ENCODE measurements at regions not wholly inside any gene's neighbourhood (a gene's known extent, or its start where the extent isn't known, plus 50 kb on each side); places are given as distances from the start of the nearest gene placed in this dataset.

DNA sequence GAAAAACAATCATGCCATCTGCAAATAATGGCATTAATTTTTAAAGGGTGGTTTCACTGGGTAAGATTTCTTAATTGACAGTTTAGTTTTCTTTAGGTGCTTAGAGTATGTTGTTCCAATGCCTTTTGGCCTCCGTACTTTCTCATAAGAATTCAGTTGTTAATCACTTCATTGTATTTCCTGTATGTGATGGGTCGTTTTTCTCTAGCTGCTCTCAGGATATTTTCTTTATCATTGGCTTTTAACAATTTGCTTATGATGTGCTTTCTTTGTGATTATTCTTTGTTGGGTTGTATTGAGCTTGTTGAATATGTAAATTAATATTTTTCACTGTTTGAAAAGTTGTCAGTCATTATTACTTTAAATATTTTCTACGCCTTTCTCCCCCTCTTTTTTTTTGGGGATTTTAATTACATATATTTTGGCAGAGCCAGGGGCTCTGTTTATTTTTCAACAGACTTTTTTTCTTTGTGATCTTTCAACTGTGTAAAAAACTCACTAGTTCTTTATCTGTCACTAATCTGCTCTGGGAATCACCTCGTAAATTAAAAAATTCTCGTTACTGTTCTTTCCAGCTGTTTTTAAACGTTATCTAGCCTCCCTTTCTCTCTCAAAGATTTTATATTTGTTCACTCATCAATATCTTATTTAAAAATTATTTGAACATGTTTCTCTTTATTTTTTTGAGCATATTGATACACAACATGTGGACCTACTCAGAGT lies 56.2 kb upstream of the IL1R1 start:
- no peak for DNase-seq
- Mint-ChIP-seq H3K9me3 (ENCODE audit: insufficient read depth) (peaks cover 5% of the 10 kb centered on the region), H3K4me1 (peaks cover 15% of the 10 kb centered on the region), H3K4me3 (no peak overlapping the region), H3K27me3 (peaks cover 37% of the 10 kb centered on the region), H3K27ac (no peak overlapping the region)
- Histone ChIP-seq H3K4me2 (replicated peaks; ENCODE audit: low read depth, low read length, poor library complexity, severe bottlenecking) (no peak overlapping the region), H3K9me3 (ENCODE audit: control extremely low read depth in 1 of 3, control insufficient read depth in 2 of 3, insufficient read depth in 1 of 3, low read length in 2 of 3) (peaks cover 5 to 6% (median 6%) of the 10 kb centered on the region in 3 donors), H3K27me3 (replicated peaks in 1 of 4; ENCODE audit: control extremely low read depth in 1 of 4, control insufficient read depth in 3 of 4, insufficient read depth in 4 of 4, low read length in 3 of 4) (peaks cover 0 to 3% (median 0%) of the 10 kb centered on the region in 4 experiments), H3K36me3 (replicated peaks in 1 of 2; ENCODE audit: control extremely low read depth in 1 of 2, control insufficient read depth in 1 of 2, extremely low read depth in 1 of 2, insufficient read depth in 2 of 2, low read length in 1 of 2) (no peaks in the 10 kb centered on the region), H4K20me1 (ENCODE audit: control insufficient read depth, insufficient read depth, low read length, poor library complexity, severe bottlenecking) (no peaks in the 10 kb centered on the region), H3K79me2 (ENCODE audit: control insufficient read depth, insufficient read depth, low read length) (no peaks in the 10 kb centered on the region), H3K9ac (ENCODE audit: low read length) (no peak overlapping the region), H3K4me1 (ENCODE audit: control insufficient read depth in 2 of 2, insufficient read depth in 2 of 2, low read length in 2 of 2) (peaks cover 9 to 16% of the 10 kb centered on the region in 2 donors), H3K4me3 (ENCODE audit: control extremely low read depth in 1 of 5, extremely low read depth in 1 of 5, insufficient read depth in 1 of 5, low read depth in 2 of 5, low read length in 4 of 5) (no peak overlapping the region), H3K27ac (ENCODE audit: low read length in 2 of 2) (no peak overlapping the region), H2AFZ (ENCODE audit: insufficient read depth, low read depth, low read length, poor library complexity, severe bottlenecking) (no peak overlapping the region)
- ATAC-seq (ENCODE audit: low read depth): no peak
- TF ChIP-seq, protein P1, sequence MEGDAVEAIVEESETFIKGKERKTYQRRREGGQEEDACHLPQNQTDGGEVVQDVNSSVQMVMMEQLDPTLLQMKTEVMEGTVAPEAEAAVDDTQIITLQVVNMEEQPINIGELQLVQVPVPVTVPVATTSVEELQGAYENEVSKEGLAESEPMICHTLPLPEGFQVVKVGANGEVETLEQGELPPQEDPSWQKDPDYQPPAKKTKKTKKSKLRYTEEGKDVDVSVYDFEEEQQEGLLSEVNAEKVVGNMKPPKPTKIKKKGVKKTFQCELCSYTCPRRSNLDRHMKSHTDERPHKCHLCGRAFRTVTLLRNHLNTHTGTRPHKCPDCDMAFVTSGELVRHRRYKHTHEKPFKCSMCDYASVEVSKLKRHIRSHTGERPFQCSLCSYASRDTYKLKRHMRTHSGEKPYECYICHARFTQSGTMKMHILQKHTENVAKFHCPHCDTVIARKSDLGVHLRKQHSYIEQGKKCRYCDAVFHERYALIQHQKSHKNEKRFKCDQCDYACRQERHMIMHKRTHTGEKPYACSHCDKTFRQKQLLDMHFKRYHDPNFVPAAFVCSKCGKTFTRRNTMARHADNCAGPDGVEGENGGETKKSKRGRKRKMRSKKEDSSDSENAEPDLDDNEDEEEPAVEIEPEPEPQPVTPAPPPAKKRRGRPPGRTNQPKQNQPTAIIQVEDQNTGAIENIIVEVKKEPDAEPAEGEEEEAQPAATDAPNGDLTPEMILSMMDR (IDR thresholded peaks at IDR 0.05): no peak
- TF ChIP-seq EZH2 (IDR thresholded peaks at IDR 0.05; ENCODE audit: borderline replicate concordance, insufficient read depth, low read depth, low read length, poor library complexity, severe bottlenecking): no peak
- no CpG with 5 or more reads among the region's 6 CpGs for WGBS (ENCODE audit: insufficient coverage)
- CTCF ChIA-PET: no interaction called here
- intact Hi-C loops (cut with micrococcal nuclease): no loop called here
- POLR2A ChIA-PET: no interaction called here

DNA sequence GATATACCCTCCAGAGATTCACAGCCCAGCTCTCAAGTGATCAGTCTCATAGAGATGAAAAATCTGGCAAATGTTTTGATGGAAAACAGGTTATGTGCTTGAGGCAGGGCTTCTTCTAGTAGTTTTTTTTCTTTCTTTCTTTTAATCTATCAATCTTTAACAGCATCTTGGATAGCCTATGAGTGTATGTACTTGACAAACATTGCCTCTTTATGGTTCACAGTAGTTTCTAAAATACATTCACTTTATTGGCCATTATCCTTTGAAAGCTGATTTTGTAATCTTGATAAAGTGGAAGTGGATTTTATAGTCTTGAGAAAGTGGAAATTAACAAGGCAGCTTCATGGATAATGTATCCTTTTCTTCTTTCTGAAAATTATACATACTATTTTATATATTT lies 51.4 kb upstream of the IL1R1 start:
- no peaks in the 10 kb centered on the region for H4K20me1 ChIP-seq (ENCODE audit: control insufficient read depth, insufficient read depth, low read length, poor library complexity, severe bottlenecking)
- H3K27me3 Mint-ChIP-seq: peaks cover 42% of the 10 kb centered on the region
- H3K9ac ChIP-seq (ENCODE audit: low read length): no peak overlapping the region
- H3K27ac ChIP-seq (ENCODE audit: low read length in 2 of 2): no peak overlapping the region
- intact Hi-C loops (cut with micrococcal nuclease): no loop called here
- ChIA-PET CTCF (no interaction called here), POLR2A (interaction anchor here (0.5 kb wide), 1 partner anchor 1921 kb away, joined by 3 read pairs; no protein-coding TSS in a partner anchor)
- no peaks in the 10 kb centered on the region for H3K36me3 ChIP-seq (replicated peaks in 1 of 2; ENCODE audit: control extremely low read depth in 1 of 2, control insufficient read depth in 1 of 2, extremely low read depth in 1 of 2, insufficient read depth in 2 of 2, low read length in 1 of 2)
- H3K9me3 Mint-ChIP-seq (ENCODE audit: insufficient read depth): peaks cover 8% of the 10 kb centered on the region
- no peak overlapping the region for H3K27ac Mint-ChIP-seq
- no peak overlapping the region for H3K4me3 Mint-ChIP-seq
- H2AFZ ChIP-seq (ENCODE audit: insufficient read depth, low read depth, low read length, poor library complexity, severe bottlenecking): no peak overlapping the region
- H3K4me3 ChIP-seq (ENCODE audit: control extremely low read depth in 1 of 5, extremely low read depth in 1 of 5, insufficient read depth in 1 of 5, low read depth in 2 of 5, low read length in 4 of 5): no peak overlapping the region
- peaks cover 3% of the 10 kb centered on the region for H3K4me1 Mint-ChIP-seq
- DNase-seq (no peak), ATAC-seq (ENCODE audit: low read depth) (no peak)
- no peaks in the 10 kb centered on the region for H3K27me3 ChIP-seq (replicated peaks in 1 of 4; ENCODE audit: control extremely low read depth in 1 of 4, control insufficient read depth in 3 of 4, insufficient read depth in 4 of 4, low read length in 3 of 4)
- no peak overlapping the region for H3K4me2 ChIP-seq (replicated peaks; ENCODE audit: low read depth, low read length, poor library complexity, severe bottlenecking)
- H3K9me3 ChIP-seq (ENCODE audit: control extremely low read depth in 1 of 3, control insufficient read depth in 2 of 3, insufficient read depth in 1 of 3, low read length in 2 of 3): peaks cover 5 to 6% (median 6%) of the 10 kb centered on the region in 3 donors
- TF ChIP-seq, protein P1 (IDR thresholded peaks at IDR 0.05): no peak
- TF ChIP-seq EZH2 (IDR thresholded peaks at IDR 0.05; ENCODE audit: borderline replicate concordance, insufficient read depth, low read depth, low read length, poor library complexity, severe bottlenecking): no peak
- H3K4me1 ChIP-seq (ENCODE audit: control insufficient read depth in 2 of 2, insufficient read depth in 2 of 2, low read length in 2 of 2): no peaks in the 10 kb centered on the region
- H3K79me2 ChIP-seq (ENCODE audit: control insufficient read depth, insufficient read depth, low read length): no peaks in the 10 kb centered on the region
